ENCODE measurements at regions not wholly inside any gene's neighbourhood (a gene's known extent, or its start where the extent isn't known, plus 50 kb on each side); places are given as distances from the start of the nearest gene placed in this dataset.

DNA sequence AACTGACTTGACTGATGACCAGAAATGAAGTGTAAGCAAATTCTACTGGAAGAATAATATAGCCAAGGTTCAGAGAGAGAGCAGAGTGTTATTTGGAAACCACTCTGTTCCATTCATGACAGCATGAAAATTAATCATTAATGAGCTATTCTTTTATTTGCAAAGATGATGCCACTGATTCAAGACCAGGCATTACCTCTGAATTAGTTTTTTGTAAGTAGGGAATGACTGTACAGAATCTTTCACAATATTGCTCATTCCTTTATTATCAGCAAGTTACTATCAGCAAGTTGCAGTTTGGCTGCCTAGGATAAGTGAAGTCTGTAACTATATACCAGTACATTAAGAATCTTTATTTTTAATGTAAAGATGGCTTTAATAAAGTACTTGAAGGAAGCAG lies 75.1 kb upstream of the RGMB start:
- Histone ChIP-seq H3K36me3 (no peaks in the 10 kb centered on the region), H3K27ac (no peak overlapping the region), H3K4me3 (ENCODE audit: low read depth, low read length) (no peak overlapping the region), H3K9me3 (ENCODE audit: severe bottlenecking) (no peaks in the 10 kb centered on the region), H3K27me3 (ENCODE audit: insufficient read depth, low read depth, severe bottlenecking) (no peaks in the 10 kb centered on the region)
- DNase-seq, result no peak
- TF ChIP-seq, protein P1, sequence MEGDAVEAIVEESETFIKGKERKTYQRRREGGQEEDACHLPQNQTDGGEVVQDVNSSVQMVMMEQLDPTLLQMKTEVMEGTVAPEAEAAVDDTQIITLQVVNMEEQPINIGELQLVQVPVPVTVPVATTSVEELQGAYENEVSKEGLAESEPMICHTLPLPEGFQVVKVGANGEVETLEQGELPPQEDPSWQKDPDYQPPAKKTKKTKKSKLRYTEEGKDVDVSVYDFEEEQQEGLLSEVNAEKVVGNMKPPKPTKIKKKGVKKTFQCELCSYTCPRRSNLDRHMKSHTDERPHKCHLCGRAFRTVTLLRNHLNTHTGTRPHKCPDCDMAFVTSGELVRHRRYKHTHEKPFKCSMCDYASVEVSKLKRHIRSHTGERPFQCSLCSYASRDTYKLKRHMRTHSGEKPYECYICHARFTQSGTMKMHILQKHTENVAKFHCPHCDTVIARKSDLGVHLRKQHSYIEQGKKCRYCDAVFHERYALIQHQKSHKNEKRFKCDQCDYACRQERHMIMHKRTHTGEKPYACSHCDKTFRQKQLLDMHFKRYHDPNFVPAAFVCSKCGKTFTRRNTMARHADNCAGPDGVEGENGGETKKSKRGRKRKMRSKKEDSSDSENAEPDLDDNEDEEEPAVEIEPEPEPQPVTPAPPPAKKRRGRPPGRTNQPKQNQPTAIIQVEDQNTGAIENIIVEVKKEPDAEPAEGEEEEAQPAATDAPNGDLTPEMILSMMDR (IDR thresholded peaks at IDR 0.05; ENCODE audit: low read depth, low read length), result no peak

DNA sequence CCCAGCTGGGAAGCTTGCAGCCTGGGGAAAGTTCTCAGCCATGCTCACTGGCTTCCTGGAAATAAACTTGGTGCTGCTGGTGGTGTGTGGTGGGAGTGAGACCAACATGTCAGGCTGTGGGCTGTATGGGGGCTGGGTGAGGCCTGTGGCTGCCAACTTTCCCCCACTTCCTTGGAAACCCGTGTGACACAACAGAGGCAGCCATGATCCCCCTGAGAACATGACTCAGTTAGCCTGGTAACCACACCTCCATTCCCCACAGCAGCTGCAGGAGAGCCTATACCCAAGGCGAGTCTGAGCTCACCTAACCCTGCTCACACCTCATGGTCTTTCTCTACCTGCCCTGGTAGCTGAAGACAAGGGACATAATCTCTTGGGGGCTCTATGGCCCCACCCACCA lies 72.7 kb upstream of the RGMB start:
- Histone ChIP-seq H3K27me3 (ENCODE audit: insufficient read depth, low read depth, severe bottlenecking) (no peaks in the 10 kb centered on the region), H3K4me3 (ENCODE audit: low read depth, low read length) (no peak overlapping the region), H3K27ac (no peak overlapping the region), H3K9me3 (ENCODE audit: severe bottlenecking) (no peaks in the 10 kb centered on the region), H3K36me3 (no peaks in the 10 kb centered on the region)
- TF ChIP-seq, protein P1 (IDR thresholded peaks at IDR 0.05; ENCODE audit: low read depth, low read length), result no peak
- no peak for DNase-seq

DNA sequence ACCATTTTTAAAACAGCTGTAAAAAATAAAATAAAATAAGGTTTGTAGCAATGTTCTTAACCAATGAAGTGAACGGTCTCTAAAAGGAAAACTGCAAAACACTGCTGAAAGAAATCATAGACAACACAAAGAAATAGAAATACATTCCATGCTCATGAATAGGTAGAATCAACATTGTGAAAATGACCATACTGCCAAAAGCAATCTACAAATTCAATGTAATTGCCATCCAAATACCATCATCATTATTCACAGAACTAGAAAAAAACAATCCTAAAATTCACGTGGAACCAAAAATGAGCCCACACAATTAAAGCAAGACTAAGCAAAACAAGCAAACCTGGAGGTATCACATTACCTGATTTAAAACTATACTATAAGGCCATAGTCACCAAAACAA lies 67.6 kb upstream of the RGMB start:
- Histone ChIP-seq H3K9me3 (ENCODE audit: severe bottlenecking) (no peaks in the 10 kb centered on the region), H3K27ac (no peak overlapping the region), H3K27me3 (ENCODE audit: insufficient read depth, low read depth, severe bottlenecking) (no peaks in the 10 kb centered on the region), H3K36me3 (no peaks in the 10 kb centered on the region), H3K4me3 (ENCODE audit: low read depth, low read length) (no peak overlapping the region)
- DNase-seq, result no peak
- TF ChIP-seq, protein P1 (IDR thresholded peaks at IDR 0.05; ENCODE audit: low read depth, low read length), result no peak

DNA sequence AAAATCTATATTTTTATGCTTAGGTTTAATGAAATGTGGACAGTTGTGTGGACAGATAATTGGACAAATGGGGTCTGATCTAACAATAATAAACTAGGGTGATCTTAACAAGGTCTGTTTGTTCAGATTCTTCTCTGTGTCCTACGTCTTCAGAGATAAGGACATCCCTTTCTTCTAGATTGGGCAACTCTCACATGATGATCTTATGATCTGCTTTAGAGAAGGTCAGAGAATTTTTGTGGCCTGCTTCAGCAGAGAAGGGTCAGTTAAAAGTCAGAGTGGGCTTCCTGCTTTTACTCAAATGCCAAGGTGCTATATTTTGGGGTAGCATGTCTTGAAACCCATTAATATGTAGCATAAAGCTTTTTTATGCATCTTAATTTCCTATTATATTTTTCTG lies 63.8 kb upstream of the RGMB start:
- no peaks in the 10 kb centered on the region for H3K36me3 ChIP-seq
- H3K27me3 ChIP-seq (ENCODE audit: insufficient read depth, low read depth, severe bottlenecking), result no peaks in the 10 kb centered on the region
- H3K9me3 ChIP-seq (ENCODE audit: severe bottlenecking), result no peaks in the 10 kb centered on the region
- DNase-seq, result no peak
- H3K4me3 ChIP-seq (ENCODE audit: low read depth, low read length), result no peak overlapping the region
- TF ChIP-seq, protein P1 (IDR thresholded peaks at IDR 0.05; ENCODE audit: low read depth, low read length), result no peak
- no peak overlapping the region for H3K27ac ChIP-seq

DNA sequence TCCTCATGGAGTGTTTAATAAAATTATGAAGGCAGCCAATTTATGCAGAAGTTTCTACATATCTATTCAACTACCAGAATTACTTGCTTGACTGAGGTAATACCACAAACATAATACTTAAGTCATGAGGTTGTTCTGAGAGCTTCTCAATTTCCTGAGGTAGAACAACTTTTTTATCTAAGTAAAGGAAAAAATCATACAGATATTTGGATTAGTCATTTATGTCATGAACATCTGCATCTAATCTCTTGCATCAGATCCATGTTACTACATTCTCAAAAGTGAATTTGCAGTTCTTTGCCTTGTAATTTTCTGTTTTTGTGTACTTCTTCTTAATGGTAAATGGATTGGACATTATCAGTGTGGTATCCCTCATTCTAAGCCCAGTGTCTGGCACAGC lies 60.4 kb upstream of the RGMB start:
- no peak overlapping the region for H3K4me3 ChIP-seq (ENCODE audit: low read depth, low read length)
- no peak for DNase-seq
- no peaks in the 10 kb centered on the region for H3K9me3 ChIP-seq (ENCODE audit: severe bottlenecking)
- TF ChIP-seq, protein P1 (IDR thresholded peaks at IDR 0.05; ENCODE audit: low read depth, low read length), result no peak
- no peaks in the 10 kb centered on the region for H3K36me3 ChIP-seq
- no peak overlapping the region for H3K27ac ChIP-seq
- no peaks in the 10 kb centered on the region for H3K27me3 ChIP-seq (ENCODE audit: insufficient read depth, low read depth, severe bottlenecking)

DNA sequence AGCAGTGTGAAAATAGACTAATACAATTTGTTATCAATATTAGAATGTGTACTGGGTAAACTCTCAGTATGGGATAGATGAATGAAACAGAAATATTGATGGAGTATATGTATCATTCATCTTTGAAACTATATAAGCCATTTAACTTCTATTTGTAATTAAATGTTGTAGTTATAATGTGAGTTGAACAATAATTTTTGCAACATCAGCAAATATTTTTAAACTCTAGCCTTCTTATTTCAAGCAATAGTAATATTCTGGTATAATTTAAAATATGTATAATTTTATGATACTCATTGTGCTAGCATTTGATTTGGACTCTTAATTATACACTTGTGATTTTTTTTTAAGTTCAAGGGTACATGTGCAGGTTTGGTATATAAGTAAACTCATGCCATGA lies 59.6 kb upstream of the RGMB start:
- H3K27me3 ChIP-seq (ENCODE audit: insufficient read depth, low read depth, severe bottlenecking), result no peaks in the 10 kb centered on the region
- no peak overlapping the region for H3K27ac ChIP-seq
- TF ChIP-seq, protein P1 (IDR thresholded peaks at IDR 0.05; ENCODE audit: low read depth, low read length), result no peak
- H3K36me3 ChIP-seq, result no peaks in the 10 kb centered on the region
- H3K4me3 ChIP-seq (ENCODE audit: low read depth, low read length), result no peak overlapping the region
- DNase-seq, result no peak
- no peaks in the 10 kb centered on the region for H3K9me3 ChIP-seq (ENCODE audit: severe bottlenecking)
